GM18868 (cell line): ENCODE measurements at regions not wholly inside any gene's neighbourhood (a gene's known extent, or its start where the extent isn't known, plus 50 kb on each side); places are given as distances from the start of the nearest gene placed in this dataset.
"Not testable (repeated sequence)": the region's sequence is repeated elsewhere in the genome, so short reads cannot be mapped to it uniquely, and the experiment has no call there.

Experiments used
- ATAC-seq: cut with Tn5 transposase; IDR thresholded peaks from one replicate; pipeline ENCODE4 v1.9.1; 2021; ENCODE audit warnings: mild to moderate bottlenecking, moderate library complexity; ENCODE audit not compliant: unreplicated experiment

DNA sequence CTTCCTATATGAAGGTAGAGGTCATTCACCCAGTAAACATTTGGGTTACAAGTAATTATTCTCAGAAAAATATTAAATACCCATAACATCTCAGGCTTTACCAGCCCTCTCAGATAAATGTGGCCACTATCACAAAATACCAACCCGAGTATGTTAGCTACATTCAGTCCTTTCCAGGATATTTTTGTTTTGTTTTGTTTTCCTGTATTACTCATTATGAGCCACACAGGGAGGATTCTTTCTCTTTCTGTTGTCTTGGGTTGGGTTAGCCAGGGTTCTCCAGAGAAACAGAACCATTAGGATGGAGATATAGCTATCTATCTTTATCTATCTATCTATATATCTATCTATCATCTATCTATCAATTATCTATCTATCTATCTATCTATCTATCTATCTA is 947.6 kb upstream of the MDGA2 start:
- no peak for ATAC-seq

DNA sequence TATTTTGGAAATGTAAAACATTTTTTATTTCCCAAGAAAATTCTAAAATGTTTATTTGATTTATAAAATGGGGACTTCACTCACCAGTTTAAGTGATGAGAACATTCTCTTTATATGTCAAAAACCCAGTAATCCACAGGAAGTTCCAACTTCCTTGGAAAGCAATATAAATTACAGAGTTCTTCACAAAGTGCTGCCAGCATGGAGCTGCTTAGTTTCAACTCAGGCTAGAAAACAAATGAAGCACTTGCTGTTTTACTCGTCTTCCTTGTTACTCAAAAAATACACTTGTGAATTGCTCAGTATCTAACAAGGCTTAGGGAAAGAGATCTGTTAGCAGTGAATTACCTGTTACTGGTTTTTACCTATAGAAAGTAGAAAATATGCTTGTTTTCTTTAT is 942.7 kb upstream of the MDGA2 start:
- no peak for ATAC-seq

DNA sequence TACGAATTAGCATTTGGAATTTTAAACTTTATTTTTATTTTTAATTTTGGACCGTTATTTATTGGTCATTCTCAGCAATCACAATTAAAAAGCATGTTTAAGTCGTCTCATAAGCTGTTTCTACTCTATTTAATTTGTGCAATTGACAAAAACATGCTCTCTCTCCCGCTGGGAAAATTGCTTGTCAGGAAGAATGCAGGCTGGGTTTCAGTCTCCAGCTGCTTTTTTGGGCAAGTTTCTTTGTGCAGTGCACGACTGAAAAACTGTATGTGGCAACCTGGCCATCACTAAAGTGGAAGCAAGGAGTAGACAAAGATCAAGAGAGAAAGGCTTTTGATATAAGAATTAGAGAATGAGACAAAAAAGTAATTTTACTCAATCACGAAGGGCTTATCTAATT is 941.5 kb upstream of the MDGA2 start:
- no peak for ATAC-seq

DNA sequence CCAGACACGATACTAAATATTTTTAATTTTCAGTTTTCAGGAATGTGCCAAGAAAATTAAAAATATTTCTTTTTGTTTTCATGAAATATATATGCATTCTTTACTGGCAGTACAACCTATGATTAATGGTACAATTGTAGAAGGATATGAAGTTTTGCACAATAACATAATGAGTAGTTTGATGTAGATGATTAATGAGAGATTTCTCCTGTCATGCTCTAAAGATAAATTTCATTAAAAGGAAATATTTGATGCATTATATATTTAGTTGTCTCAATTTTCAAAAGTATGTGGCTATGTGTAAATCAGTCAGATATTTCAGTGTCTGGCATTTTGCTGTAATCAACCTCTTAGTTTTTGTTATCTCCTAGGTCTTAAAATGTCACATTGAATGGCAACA is 940.2 kb upstream of the MDGA2 start:
- ATAC-seq, result no peak

DNA sequence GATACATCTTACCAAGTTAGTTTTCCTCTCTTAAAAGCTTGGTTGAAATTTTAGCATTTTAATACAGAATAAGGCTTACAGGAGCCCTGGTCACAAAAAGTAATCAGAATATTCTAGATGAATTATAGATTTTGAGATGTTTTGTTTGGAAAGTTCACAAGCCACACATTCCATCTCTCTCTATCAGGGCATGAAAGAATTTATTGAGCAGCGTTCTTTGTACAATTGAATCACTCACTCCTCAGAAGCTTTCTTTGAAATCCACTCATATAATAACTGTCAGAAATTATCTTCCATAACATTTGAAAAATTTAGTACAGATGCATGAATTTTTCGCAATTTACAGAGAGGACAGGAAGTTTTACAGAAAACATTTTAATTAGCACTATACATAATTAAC is 938.6 kb upstream of the MDGA2 start:
- ATAC-seq, result no peak

DNA sequence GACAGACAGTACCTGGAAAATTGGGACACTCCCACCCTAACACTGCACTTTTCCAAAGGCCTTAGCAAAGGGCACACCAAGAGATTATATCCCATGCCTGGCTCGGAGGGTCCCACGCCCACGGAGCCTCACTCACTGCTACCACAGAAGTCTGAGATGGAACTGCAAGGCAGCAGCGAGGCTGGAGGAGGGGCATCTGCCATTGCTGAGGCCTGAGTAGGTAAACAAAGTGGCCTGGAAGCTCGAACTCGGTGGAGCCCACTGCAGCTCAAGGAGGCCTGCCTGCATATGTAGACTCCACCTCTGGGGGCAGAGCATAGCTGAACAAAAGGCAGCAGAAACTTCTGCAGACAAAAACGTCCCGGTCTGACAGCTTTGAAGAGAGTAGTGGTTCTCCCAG is 931.6 kb upstream of the MDGA2 start:
- ATAC-seq, result not testable (repeated sequence)

DNA sequence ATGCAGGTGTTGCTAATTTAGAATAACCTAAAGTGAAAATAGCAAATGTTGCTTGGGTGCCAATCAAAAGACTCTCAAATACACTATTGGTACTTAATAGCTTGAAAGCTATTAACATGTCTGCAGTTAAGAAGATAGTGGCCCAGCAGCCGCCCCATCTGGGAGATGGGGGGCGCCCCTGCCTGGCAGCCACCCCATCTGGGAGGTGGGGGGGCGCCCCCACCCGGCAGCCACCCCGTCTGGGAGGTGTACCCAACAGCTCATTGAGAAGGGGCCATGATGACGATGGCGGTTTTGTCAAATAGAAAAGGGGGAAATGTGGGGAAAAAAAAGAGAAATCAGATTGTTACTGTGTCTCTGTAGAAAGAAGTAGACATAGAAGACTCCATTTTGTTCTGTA is 923.1 kb upstream of the MDGA2 start:
- no peak for ATAC-seq

DNA sequence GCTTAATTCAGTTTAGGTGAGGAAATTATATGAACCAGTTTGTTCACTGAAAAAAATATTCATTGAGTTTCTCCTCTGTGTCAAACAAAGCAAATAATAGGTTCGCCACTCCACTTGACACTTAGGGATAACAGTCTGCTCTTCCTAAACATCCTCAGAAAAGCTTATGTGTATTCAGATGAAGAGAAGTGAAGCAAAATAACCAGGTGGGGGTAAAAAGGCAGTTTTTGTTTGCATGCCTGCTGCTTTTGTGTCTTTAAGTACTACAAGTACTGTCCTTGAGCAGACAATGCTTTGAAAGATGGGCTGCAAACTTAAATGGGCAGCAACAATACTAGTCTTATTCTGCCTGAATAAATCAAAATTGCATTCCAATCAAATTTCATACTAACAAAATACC is 910.7 kb upstream of the MDGA2 start:
- no peak for ATAC-seq

DNA sequence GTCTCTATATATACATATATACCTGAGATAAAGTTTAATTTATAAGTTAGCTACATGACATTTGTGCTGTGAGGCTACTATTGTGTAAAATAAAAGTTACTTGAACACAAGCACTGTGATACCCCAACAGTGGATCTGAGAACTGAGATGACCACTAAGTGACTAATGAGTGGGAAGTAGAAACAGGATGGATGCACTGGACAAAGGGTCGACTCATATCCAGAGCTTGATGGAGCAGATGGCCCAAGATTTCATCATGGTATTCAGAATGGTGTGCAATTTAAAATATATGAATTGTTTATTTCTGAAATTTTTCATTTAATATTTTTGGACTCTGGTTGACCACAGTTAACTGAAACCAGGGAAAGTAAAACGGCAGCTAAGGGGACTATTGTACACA is 908.6 kb upstream of the MDGA2 start:
- peak; percentile 83 for ATAC-seq

DNA sequence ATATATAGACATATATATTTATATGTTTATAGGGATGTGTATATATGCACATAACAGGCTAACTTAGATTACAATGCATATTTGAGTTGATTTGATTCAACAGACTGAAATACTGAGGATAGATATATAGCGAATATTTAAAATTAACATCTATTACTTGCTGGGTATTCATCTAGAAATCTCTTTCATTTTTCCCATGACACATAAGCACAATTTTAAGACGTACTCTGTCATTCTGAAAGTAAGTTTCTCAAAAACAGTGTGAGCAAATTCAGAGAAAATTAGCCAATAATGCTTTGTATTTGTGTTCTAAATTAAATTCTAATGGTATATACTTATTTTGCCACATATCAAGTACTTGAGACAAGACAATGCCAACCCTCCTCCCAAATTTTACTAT is 907.5 kb upstream of the MDGA2 start:
- peak; percentile 53 for ATAC-seq

DNA sequence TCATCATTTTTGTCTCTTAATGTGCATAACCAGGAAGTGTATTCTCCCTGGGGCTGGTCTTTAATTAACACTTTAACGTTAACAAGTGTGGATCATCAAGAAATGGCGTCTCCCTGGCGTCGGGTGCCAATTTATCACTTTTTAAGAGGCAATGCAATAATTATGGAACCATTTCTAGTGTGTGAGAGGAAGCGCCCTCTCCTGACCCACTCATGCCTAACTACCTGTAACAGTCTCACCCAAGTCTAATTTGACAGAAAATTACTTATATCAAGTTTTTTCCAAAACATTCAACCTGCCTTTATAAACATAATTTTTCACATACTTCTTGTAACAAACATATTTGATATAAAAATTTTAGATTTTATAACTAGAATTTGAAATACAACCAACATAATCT is 905.3 kb upstream of the MDGA2 start:
- no peak for ATAC-seq

DNA sequence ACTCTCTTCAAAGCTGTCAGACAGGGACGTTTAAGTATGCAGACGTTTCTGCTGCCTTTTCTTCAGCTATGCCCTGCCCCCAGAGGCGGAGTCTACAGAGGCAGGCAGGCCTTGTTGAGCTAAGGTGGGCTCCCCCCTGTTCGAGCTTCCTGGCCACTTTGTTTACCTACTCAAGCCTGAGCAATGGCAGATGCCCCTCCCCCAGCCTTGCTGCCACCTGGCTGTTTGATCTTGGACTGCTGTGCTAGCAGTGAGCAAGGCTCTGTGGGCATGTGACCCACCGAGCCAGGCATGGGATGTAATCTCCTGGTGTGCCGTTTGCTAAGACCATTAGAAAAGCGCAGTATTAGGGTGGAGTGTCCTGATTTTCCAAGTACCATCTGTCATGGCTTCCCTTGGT is 900.4 kb upstream of the MDGA2 start:
- no peak for ATAC-seq

DNA sequence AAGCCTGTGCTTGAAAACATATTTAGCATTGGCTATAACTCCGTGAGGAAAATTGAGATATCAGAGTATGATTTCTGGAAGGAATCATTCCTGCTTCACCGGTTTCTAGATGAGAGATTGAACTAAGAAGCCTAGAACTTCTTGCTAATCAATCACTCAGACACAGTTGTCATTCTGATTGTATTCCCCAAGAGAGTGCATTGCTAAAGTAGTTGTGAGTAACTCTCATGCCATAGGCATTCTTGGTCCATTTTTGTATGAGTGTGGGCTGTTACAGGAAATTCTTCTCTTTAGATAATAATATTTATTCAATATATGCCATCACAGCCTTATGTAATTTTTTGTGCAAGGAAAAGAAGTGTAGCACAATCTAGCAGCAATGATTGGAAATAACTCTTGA is 893.3 kb upstream of the MDGA2 start:
- ATAC-seq, result no peak

DNA sequence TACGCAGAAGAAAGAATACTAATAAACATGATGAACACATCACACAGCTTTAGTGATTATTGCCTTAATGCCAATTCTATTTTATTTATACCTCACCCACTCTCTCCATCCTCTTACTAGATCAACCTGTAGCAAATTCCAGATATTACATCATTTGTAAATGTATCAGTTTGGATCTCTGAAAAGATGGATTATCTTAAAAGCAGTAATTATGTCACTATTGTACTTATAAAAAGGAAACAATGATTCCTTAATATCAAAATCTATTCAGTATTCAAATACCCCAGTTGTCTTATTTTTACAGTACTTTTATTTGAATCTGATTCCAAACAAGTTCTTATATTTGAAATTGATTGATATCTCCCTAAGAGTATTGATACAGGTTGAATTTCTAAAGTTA is 892.8 kb upstream of the MDGA2 start:
- ATAC-seq, result no peak

DNA sequence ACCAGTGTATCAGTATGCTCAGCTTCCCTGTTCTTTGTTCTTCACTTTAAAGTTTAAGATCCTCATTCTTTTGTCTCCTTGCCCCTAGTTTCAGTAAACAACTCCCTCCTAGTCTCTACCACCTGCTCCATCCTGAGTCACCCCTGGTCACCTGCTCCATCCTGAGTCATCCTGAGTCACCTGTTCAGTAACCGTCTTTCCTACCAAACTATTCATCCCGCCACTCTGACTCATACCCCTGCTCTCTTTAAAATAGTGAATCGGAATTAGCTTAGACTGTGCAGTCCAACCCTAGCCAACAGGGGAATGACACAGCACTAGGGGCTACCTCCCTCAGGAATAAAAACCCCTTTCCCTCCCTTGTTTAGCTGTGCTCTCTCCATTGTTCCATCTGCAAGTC is 888.1 kb upstream of the MDGA2 start:
- ATAC-seq, result no peak

DNA sequence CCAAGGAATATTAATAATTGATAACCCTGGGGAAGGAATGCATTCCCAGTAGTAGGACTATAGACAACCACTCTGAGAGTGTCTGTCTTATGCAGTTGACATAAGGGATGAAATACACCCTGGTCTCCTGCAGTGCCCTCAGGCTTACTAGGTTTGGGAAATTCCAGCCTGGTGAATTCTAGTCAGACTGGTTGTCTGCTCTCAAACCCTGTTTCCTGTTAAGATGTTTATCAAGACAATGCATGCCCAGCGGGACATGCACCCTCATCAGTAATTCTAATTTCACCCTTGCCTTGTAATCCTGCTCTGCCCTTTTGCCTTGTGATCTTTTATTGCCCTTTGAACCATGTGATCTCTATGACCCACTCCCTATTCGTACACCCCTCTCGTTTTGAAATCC is 886.0 kb upstream of the MDGA2 start:
- not testable (repeated sequence) for ATAC-seq

DNA sequence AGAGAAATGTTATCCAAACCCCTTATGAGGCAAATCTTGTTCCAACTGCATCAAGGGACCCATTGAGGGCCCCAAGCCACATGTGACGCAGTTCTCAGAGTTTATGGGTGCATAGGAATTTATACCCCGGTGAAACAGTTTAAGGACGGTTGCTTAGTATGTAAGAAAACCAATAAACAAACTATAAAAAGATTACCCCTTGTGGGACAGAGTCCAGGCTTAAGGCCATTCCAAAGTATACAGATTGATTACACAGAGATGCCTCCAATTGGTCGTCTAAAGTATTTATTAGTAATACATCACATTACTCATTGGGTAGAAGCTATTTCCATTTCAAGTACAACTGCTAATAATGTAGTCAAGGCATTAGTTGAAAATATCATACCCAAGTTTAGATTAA is 885.0 kb upstream of the MDGA2 start:
- no peak for ATAC-seq

DNA sequence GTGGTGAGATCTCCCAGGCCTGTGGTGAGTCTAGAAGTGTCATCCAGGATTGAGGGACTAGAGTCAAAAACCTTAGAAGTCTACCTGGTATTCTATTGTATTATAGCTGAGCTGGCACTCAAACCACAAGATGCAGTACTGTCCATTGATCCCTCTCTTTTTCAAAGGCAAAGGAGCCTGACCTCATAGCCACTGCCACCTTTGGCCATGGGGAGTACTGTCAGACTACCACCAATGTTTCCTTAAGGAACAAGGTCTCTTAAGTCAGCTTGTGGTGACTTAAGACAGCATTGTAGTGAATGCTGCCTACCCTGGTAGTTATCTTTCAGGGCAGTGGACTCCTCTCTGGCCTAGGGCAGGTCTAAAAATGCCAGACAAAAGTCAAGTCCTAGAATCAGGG is 878.0 kb upstream of the MDGA2 start:
- no peak for ATAC-seq

DNA sequence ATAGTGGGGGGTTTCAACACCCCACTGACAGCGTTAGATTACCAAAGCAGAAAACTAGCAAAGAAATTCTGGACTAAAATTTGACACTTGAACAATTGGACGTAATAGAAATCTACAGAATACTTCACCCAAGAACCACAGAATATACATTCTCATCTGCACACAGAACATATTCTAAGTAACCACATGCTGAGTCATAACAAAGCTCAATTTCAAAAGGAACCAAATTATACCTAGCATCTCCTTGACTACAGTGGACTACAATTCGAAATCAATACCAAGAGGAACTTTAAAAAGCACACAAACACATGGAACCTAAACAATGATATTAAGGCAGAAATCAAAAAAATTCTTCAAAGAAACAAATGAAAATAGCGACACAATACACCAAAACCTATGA is 871.6 kb upstream of the MDGA2 start:
- ATAC-seq, result peak; percentile 97

DNA sequence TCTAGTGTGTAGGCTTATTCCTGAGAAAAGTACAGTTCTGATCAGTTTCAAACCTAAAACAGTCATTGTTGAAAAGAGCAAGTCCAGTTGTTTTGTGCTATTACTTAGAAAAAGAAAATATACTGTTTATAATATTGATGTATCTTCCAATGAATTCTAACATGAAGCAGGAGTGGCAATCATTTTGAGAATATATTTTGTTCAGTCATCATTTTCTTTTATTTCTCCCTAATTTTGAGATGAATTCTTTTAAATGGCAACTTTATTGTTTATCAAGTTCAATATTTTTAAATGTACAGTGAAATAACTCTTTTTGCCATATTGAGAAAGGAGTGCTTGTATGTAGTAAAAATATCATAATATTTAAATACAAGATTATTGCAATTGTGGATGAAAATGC is 862.2 kb upstream of the MDGA2 start:
- no peak for ATAC-seq

DNA sequence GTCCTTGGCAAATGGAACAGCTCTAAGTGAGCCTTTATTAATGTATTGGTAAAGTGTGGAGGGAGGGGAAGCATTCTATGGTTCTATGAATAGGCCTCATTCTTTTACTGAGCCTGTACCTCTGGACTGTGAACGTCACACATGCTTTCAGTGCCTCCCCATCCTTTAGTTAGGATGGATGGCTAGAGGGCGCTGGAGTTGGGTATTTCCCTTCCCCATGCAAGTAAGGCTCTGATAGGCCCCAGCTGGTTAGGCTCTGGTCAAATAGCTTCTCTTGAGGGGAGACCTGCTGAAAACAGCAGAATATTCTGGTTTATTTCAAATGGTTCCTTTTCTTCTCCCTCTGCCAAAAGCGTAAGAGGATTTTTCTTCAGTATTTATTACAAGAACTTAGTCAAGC is 860.9 kb upstream of the MDGA2 start:
- peak; percentile 80 for ATAC-seq

DNA sequence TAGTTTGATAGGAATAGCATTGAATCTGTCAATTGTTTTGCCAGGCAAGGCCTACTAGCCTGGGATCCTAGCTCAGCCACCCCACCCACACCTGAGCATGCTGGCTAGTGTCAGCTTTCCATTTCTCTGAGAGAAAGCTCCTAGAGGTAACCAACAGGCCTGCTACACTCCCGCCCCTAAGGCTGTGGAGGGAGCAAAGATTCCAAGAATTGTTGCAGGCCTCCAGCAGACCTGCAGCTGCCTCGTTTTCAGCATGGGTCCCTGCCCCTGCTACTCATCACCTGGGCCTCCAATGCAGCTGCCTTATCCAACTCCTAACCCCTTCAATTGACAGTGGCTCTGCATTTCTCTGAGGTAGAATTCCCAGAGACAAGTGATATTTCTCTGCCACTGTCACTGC is 852.4 kb upstream of the MDGA2 start:
- ATAC-seq, result no peak

DNA sequence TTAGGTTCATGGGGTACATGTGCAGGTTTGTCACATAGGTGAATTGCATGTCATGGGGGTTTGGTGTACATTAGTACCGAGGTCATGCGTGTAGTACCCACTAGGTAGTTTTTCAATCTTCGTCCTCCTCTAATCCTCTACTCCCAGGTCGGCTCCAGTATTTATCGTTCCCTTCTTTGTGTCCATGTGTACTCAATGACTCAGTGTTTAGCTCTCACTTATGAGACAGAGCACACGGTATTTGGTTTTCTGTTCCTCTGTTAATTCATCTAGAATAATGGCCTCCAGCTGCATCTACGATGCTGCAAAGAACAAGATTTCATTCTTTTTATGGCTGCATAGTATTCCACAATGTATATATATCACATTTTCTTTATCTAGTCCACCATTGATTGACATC is 850.9 kb upstream of the MDGA2 start:
- ATAC-seq, result no peak

DNA sequence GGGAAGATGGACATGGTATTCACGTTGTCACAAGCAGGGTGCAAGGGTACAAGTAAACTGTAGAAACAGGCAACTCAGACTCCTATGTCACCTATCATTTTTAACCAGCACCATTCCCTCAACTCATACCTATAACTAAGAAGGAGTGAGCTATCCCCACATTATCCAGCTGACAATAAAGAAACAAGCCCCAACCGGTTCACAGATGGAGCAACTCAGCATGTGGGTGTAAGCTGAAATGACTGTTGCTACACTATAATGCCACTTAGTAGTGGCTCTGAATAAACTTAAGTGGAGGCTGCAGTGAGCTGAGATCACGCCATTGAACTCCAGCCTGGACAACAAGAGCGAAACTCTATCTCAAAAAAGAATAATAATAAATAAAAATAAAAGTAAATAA is 829.5 kb upstream of the MDGA2 start:
- no peak for ATAC-seq
